ENCODE measurements at regions not wholly inside any gene's neighbourhood (a gene's known extent, or its start where the extent isn't known, plus 50 kb on each side); places are given as distances from the start of the nearest gene placed in this dataset.
A peak's percentile ranks its signal among the peaks of the same experiment; 100 is the strongest.

DNA sequence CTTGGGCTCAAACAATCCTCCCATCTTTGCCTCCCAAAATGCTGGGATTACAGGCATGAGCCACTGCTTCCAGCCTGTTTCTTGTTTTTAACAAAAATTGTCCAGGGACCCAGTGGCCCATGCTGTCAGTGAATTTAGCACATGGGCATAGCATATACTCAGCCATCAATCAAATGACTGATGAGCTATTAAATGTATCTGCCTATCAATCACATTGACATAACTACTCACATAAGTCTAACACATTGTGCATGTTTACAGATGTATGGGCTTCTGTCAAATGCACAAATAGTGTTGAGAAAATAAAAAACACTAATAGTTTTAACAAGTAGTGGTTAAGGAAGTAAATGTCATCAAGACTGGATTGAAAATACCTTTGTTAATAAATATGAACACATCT is 249.4 kb downstream of the COX18 start:
- DNase-seq (ENCODE audit: low spot score): no peak
- Histone ChIP-seq H3K9me3 (ENCODE audit: severe bottlenecking) (no peaks in the 10 kb centered on the region), H3K27ac (ENCODE audit: poor library complexity, severe bottlenecking) (no peak overlapping the region), H3K36me3 (ENCODE audit: low read depth) (no peaks in the 10 kb centered on the region), H3K4me3 (ENCODE audit: severe bottlenecking) (no peak overlapping the region), H3K4me1 (ENCODE audit: insufficient read depth, poor library complexity, severe bottlenecking) (no peaks in the 10 kb centered on the region), H3K27me3 (ENCODE audit: insufficient read depth, poor library complexity, severe bottlenecking) (peaks cover 8% of the 10 kb centered on the region)
- TF ChIP-seq, protein P1, sequence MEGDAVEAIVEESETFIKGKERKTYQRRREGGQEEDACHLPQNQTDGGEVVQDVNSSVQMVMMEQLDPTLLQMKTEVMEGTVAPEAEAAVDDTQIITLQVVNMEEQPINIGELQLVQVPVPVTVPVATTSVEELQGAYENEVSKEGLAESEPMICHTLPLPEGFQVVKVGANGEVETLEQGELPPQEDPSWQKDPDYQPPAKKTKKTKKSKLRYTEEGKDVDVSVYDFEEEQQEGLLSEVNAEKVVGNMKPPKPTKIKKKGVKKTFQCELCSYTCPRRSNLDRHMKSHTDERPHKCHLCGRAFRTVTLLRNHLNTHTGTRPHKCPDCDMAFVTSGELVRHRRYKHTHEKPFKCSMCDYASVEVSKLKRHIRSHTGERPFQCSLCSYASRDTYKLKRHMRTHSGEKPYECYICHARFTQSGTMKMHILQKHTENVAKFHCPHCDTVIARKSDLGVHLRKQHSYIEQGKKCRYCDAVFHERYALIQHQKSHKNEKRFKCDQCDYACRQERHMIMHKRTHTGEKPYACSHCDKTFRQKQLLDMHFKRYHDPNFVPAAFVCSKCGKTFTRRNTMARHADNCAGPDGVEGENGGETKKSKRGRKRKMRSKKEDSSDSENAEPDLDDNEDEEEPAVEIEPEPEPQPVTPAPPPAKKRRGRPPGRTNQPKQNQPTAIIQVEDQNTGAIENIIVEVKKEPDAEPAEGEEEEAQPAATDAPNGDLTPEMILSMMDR (IDR thresholded peaks at IDR 0.05; ENCODE audit: poor library complexity, severe bottlenecking): no peak
- ATAC-seq (ENCODE audit: low read depth): no peak

DNA sequence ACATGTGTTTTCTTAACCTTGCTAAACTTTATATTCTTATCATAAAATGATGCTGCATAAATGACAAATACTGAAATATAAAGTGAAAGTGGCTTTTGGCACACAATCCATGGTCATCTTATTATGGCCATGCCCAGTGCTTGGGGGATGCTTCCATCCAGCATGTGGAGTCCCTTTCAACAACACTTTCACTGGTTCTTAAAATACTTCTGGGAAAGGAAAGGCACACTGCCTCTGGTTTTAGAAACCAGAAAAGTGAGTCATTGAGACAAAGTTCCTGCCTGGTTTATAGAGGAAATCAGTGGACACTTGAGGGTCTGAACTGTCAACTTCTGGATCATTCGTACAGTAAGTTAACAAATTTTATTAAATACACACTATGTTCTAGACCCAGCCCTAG is 248.0 kb upstream of the ADAMTS3 start:
- no peak overlapping the region for H3K27ac ChIP-seq (ENCODE audit: poor library complexity, severe bottlenecking)
- DNase-seq (ENCODE audit: low spot score) (no peak), ATAC-seq (ENCODE audit: low read depth) (no peak)

DNA sequence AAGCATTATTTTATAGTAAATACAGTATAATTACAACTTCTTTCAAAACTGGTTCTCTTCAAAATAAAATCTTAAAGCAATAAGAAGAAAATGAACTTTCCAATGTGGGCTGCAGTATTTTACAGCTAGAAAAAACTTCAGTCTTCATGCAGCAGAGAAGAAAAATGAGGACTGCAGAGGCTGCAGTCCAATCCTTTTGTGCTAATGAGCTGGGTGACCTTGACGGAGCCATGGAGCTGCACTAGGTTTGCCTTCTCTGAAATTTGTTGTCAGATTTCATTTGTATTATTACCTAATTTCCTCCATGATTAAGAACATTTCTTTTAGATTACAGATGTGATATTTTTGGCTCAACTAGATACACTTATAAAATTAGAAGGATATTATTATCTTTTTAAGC is 245.2 kb upstream of the ADAMTS3 start:
- TF ChIP-seq, protein P1 (IDR thresholded peaks at IDR 0.05; ENCODE audit: poor library complexity, severe bottlenecking): no peak
- ATAC-seq (ENCODE audit: low read depth) (no peak), DNase-seq (ENCODE audit: low spot score) (no peak)
- no peaks in the 10 kb centered on the region for H3K9me3 ChIP-seq (ENCODE audit: severe bottlenecking)
- H3K4me3 ChIP-seq (ENCODE audit: severe bottlenecking): no peak overlapping the region
- H3K36me3 ChIP-seq (ENCODE audit: low read depth): no peaks in the 10 kb centered on the region
- H3K27me3 ChIP-seq (ENCODE audit: insufficient read depth, poor library complexity, severe bottlenecking): peaks cover 3% of the 10 kb centered on the region
- no peaks in the 10 kb centered on the region for H3K4me1 ChIP-seq (ENCODE audit: insufficient read depth, poor library complexity, severe bottlenecking)
- no peak overlapping the region for H3K27ac ChIP-seq (ENCODE audit: poor library complexity, severe bottlenecking)

More for the DNA sequence above, 248.0 kb upstream of the ADAMTS3 start:
- TF ChIP-seq, protein P1 (IDR thresholded peaks at IDR 0.05; ENCODE audit: poor library complexity, severe bottlenecking): no peak
- H3K9me3 ChIP-seq (ENCODE audit: severe bottlenecking): no peaks in the 10 kb centered on the region
- H3K4me1 ChIP-seq (ENCODE audit: insufficient read depth, poor library complexity, severe bottlenecking): no peaks in the 10 kb centered on the region
- no peaks in the 10 kb centered on the region for H3K36me3 ChIP-seq (ENCODE audit: low read depth)
- H3K27me3 ChIP-seq (ENCODE audit: insufficient read depth, poor library complexity, severe bottlenecking): peaks cover 7% of the 10 kb centered on the region
- H3K4me3 ChIP-seq (ENCODE audit: severe bottlenecking): no peak overlapping the region

DNA sequence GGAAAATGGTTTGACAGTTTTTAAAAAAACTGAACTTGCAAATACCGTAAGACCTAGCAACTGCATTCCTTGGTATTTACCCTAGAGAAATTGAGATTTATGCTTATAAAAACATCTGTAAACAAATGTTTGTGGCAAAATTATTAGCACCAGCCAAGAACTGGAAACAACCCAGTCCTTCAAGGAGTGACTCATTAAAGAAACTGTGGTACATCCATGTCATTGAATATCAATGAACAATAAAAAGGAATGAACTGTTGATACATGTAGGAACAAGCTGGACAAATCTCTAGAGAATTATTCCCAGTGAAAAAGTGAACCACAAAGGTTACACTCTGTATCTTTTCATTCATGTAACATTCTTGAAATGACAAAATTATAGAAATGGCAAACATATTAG is 240.2 kb upstream of the ADAMTS3 start:
- Histone ChIP-seq H3K27ac (ENCODE audit: poor library complexity, severe bottlenecking) (no peak overlapping the region), H3K9me3 (ENCODE audit: severe bottlenecking) (no peaks in the 10 kb centered on the region), H3K36me3 (ENCODE audit: low read depth) (no peaks in the 10 kb centered on the region), H3K27me3 (ENCODE audit: insufficient read depth, poor library complexity, severe bottlenecking) (no peaks in the 10 kb centered on the region), H3K4me1 (ENCODE audit: insufficient read depth, poor library complexity, severe bottlenecking) (no peaks in the 10 kb centered on the region), H3K4me3 (ENCODE audit: severe bottlenecking) (no peak overlapping the region)
- DNase-seq (ENCODE audit: low spot score) (no peak), ATAC-seq (ENCODE audit: low read depth) (0 out of 3 replicates have a peak, but pooled peaks have one; percentile 23)
- TF ChIP-seq, protein P1 (IDR thresholded peaks at IDR 0.05; ENCODE audit: poor library complexity, severe bottlenecking): no peak

DNA sequence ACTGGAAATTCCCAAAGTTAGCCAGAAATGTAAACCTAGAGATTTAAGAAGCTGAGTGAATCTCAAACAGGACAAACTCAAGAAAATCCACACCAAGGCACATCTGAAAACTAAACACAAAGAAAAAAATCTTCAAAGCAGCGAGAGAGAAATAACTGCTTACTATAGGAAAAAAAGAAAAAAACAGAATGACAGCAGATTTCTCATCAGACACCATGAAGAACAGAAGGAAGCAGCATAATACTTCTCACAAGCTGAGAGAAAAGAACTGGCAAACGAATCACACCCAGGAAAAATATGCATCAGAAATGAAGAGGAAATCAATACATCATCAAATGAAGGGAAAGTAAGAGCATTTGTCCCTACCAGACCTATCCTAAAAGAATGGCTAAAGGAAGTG is 236.3 kb upstream of the ADAMTS3 start:
- Histone ChIP-seq H3K36me3 (ENCODE audit: low read depth) (no peaks in the 10 kb centered on the region), H3K27me3 (ENCODE audit: insufficient read depth, poor library complexity, severe bottlenecking) (peaks cover 4% of the 10 kb centered on the region), H3K4me3 (ENCODE audit: severe bottlenecking) (no peak overlapping the region), H3K27ac (ENCODE audit: poor library complexity, severe bottlenecking) (no peak overlapping the region), H3K4me1 (ENCODE audit: insufficient read depth, poor library complexity, severe bottlenecking) (no peaks in the 10 kb centered on the region), H3K9me3 (ENCODE audit: severe bottlenecking) (no peaks in the 10 kb centered on the region)
- ATAC-seq (ENCODE audit: low read depth): no peak
- DNase-seq (ENCODE audit: low spot score): no peak
- TF ChIP-seq, protein P1 (IDR thresholded peaks at IDR 0.05; ENCODE audit: poor library complexity, severe bottlenecking): no peak
